ENCODE measurements at regions not wholly inside any gene's neighbourhood (a gene's known extent, or its start where the extent isn't known, plus 50 kb on each side); places are given as distances from the start of the nearest gene placed in this dataset.

DNA sequence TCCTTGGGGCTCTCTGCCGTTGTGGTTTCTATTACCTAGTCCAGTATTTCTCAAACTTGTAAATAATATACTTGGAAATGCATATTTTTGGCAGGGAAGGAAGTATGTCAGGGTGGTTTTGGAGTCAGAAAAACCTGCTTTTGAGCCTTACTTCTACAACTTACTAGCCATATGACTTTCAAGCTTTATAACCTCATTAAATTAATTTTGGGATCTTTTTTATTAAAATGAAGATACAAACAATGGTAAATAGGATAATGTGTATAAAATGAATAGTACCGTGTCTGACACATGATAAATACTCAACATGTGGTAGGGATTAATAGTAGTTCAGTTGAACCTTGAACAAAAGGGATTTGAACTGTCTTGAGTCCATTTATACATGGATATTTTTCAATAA, 406.3 kb downstream of the ATP23 start:
- intact Hi-C loops (cut with DNase I; ENCODE audit: low total_unique reads), result loop anchor here (10.0 kb wide), 1 partner anchor 97 kb away; no protein-coding TSS in a partner anchor

DNA sequence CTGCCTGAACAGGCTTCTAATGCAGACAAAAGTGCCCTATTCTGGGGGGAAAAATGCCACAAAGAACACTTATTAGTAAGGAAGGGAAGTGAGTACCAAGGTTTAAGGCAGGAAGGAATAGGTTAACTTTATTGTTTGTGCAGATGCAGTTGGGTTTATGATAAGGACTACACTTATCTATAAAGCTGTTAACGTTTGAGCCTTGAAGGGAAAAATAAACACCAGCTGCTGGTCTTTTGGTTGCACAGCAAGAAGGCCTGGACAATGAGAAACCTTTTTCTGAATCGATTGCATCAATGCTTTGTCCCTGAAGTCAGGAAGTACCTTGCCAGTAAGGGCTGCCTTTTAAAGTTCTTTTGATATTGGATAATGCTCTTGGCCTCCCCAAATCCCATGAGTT, 407.8 kb downstream of the ATP23 start:
- intact Hi-C loops (cut with DNase I; ENCODE audit: low total_unique reads), result loop anchor here (10.0 kb wide), 1 partner anchor 96 kb away; no protein-coding TSS in a partner anchor
- Histone ChIP-seq H3K27ac (no peak overlapping the region), H3K4me1 (no peaks in the 10 kb centered on the region), H3K27me3 (replicated peaks in 1 of 7) (peaks cover 0 to 2% (median 0%) of the 10 kb centered on the region in 7 donors), H3K9me3 (peaks cover 0 to 12% (median 2%) of the 10 kb centered on the region in 8 donors), H3K36me3 (no peaks in the 10 kb centered on the region), H3K4me3 (no peak overlapping the region)
- DNase-seq, result no peak
- WGBS, 5 donors, result 28 to 44% (median 34%) methylated on average over 2 of the region's 2 CpGs
- TF ChIP-seq POLR2A (IDR thresholded peaks at IDR 0.05) (no peak), POLR2AphosphoS5 (IDR thresholded peaks at IDR 0.05) (no peak)
- TF ChIP-seq, protein P1, sequence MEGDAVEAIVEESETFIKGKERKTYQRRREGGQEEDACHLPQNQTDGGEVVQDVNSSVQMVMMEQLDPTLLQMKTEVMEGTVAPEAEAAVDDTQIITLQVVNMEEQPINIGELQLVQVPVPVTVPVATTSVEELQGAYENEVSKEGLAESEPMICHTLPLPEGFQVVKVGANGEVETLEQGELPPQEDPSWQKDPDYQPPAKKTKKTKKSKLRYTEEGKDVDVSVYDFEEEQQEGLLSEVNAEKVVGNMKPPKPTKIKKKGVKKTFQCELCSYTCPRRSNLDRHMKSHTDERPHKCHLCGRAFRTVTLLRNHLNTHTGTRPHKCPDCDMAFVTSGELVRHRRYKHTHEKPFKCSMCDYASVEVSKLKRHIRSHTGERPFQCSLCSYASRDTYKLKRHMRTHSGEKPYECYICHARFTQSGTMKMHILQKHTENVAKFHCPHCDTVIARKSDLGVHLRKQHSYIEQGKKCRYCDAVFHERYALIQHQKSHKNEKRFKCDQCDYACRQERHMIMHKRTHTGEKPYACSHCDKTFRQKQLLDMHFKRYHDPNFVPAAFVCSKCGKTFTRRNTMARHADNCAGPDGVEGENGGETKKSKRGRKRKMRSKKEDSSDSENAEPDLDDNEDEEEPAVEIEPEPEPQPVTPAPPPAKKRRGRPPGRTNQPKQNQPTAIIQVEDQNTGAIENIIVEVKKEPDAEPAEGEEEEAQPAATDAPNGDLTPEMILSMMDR (IDR thresholded peaks at IDR 0.05 in 8 of 11, conservative IDR thresholded peaks at IDR 0.05 in 3 of 11), result no peak

More for the DNA sequence above, 406.3 kb downstream of the ATP23 start:
- Histone ChIP-seq H3K4me1 (no peaks in the 10 kb centered on the region), H3K36me3 (no peaks in the 10 kb centered on the region), H3K4me3 (no peak overlapping the region), H3K27me3 (replicated peaks in 1 of 7) (peaks cover 0 to 3% (median 0%) of the 10 kb centered on the region in 7 donors), H3K9me3 (peaks cover 0 to 12% (median 2%) of the 10 kb centered on the region in 8 donors), H3K27ac (no peak overlapping the region)
- 58 to 66% (median 61%) methylated on average over 2 of the region's 2 CpGs for WGBS, 5 donors
- TF ChIP-seq, protein P1 (IDR thresholded peaks at IDR 0.05 in 8 of 11, conservative IDR thresholded peaks at IDR 0.05 in 3 of 11), result no peak
- TF ChIP-seq POLR2A (IDR thresholded peaks at IDR 0.05) (no peak), POLR2AphosphoS5 (IDR thresholded peaks at IDR 0.05) (no peak)
- no peak for DNase-seq

- Histone ChIP-seq H3K27ac (no peak overlapping the region), H3K4me3 (no peak overlapping the region), H3K9me3 (no peaks in the 10 kb centered on the region), H3K36me3 (no peaks in the 10 kb centered on the region), H3K27me3 (replicated peaks in 1 of 7) (no peaks in the 10 kb centered on the region), H3K4me1 (no peaks in the 10 kb centered on the region)
- intact Hi-C loops (cut with DNase I; ENCODE audit: low total_unique reads), result no loop called here
- TF ChIP-seq, protein P1 (IDR thresholded peaks at IDR 0.05 in 8 of 11, conservative IDR thresholded peaks at IDR 0.05 in 3 of 11), result no peak
- TF ChIP-seq POLR2AphosphoS5 (IDR thresholded peaks at IDR 0.05), result no peak
- no peak for TF ChIP-seq POLR2A (IDR thresholded peaks at IDR 0.05)
- no peak for DNase-seq
- WGBS, 5 donors, result 49 to 66% (median 59%) methylated on average over 5 of the region's 5 CpGs
Observed at GRCh38 chr12:58356794-58357193, 415.4 kb downstream of the ATP23 start.

DNA sequence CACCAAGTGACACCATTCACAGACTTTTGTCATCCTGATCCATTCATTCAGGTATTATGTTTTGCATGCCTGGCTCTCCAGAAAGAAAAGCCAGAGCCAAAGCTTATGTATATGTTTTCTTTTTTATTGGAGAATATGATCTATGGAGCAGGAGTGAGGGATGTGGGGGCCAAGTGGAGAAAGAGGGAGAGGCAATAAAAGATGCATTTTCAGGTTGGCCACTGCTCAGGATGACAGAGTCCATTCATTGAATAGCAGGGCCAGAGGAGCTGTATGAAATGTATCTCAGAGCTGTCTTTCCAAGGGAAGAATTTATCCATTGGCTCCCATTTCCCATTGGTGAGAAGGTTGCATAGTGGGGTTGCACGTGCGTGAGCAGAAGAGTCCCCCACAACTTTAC, 416.1 kb downstream of the ATP23 start:
- H3K27ac ChIP-seq, result no peak overlapping the region
- H3K36me3 ChIP-seq, result no peaks in the 10 kb centered on the region
- H3K4me3 ChIP-seq, result no peak overlapping the region
- H3K27me3 ChIP-seq (replicated peaks in 1 of 7), result no peaks in the 10 kb centered on the region
- TF ChIP-seq, protein P1 (IDR thresholded peaks at IDR 0.05 in 8 of 11, conservative IDR thresholded peaks at IDR 0.05 in 3 of 11), result no peak
- TF ChIP-seq POLR2AphosphoS5 (IDR thresholded peaks at IDR 0.05) (no peak), POLR2A (IDR thresholded peaks at IDR 0.05) (no peak)
- H3K9me3 ChIP-seq, result no peaks in the 10 kb centered on the region
- intact Hi-C loops (cut with DNase I; ENCODE audit: low total_unique reads), result no loop called here
- WGBS, 5 donors, result 83 to 100% (median 92%) methylated on average over 2 of the region's 2 CpGs
- no peaks in the 10 kb centered on the region for H3K4me1 ChIP-seq
- no peak for DNase-seq

Data from spleen (tissue), 11 donors.